Liver (tissue), 3 donors: ENCODE measurements at regions not wholly inside any gene's neighbourhood (a gene's known extent, or its start where the extent isn't known, plus 50 kb on each side); places are given as distances from the start of the nearest gene placed in this dataset.

ENCODE experiments used
- CTCF ChIP-seq: fragments of 150-350 bp; IDR thresholded peaks from 2 replicates; pipeline ENCODE4 v1.5.1; 2017; ENCODE audit warnings: improper control_type of control experiment, low read depth, low read length; ENCODE audit not compliant: missing input control
- JUND ChIP-seq, 2 donors: IDR thresholded peaks; 2 replicates each; pipeline ENCODE4 v1.6.1; 2016; ENCODE audit warnings: antibody characterized with exemption in 2 of 2
- REST ChIP-seq: IDR thresholded peaks from 2 replicates; pipeline ENCODE4 v1.6.1; 2016; ENCODE audit warnings: antibody characterized with exemption, mild to moderate bottlenecking
- TAF1 ChIP-seq: conservative IDR thresholded peaks from 2 replicates; pipeline ENCODE4 v1.6.1; 2016; ENCODE audit warnings: antibody characterized with exemption, mild to moderate bottlenecking
- donor health status: healthy.
- donor health status: healthy.

DNA sequence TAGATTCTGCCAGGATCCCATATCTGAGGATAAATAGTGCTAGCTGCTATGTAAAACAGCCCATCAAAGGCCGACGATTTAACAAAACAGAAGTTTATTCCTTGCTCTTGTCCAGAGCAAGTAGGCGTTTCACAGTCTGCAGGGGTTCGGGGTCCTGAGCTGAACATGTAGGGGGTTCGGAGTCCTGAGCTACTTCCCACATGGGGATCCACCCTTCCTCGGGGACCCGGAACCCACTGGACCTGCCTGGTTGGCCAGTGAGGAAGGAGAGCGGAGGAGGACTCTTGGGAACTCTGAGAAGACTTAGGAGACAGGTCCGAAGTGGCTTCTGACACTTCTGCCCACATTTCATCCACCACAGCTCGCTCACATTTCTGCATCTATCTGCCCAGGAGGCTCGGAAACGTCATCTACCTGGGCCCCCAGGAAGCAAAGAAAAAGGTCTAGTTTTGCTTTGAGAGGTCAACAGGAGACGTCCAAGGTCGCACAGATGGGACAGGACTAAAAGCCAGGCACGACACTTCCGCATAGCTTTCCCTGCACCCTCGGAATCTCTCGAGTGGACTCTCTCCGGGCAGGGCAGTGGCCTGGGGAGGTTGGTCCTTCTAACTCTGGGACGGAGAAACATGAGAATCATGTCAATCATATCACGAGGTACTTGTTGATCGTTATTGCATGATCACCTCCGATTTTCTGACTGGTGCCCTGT, 86.4 kb downstream of the MICALL2 start:
- TF ChIP-seq CTCF (no peak), REST (no peak), JUND (IDR thresholded peaks at IDR 0.05) (no peak), TAF1 (no peak)
